KMS-11 (cell line): ENCODE measurements at regions not wholly inside any gene's neighbourhood (a gene's known extent, or its start where the extent isn't known, plus 50 kb on each side); places are given as distances from the start of the nearest gene placed in this dataset.

ENCODE experiments used
- H2AFZ ChIP-seq: fragments of 200-600 bp; sonication (generic); 2 replicates; pipeline ENCODE4 v1.6.1; 2016; ENCODE audit warnings: antibody characterized with exemption, mixed run types, low read depth
- H3K27ac ChIP-seq: fragments of 200-600 bp; sonication (generic); 2 replicates; pipeline ENCODE4 v1.6.1; 2016; ENCODE audit warnings: mild to moderate bottlenecking, mixed run types
- H3K27me3 ChIP-seq: fragments of 200-600 bp; sonication (generic); 2 replicates; pipeline ENCODE4 v1.6.1; 2017; ENCODE audit warnings: mild to moderate bottlenecking, low read depth, mixed run types, moderate library complexity; ENCODE audit not compliant: insufficient read depth
- H3K36me3 ChIP-seq: fragments of 200-600 bp; sonication (generic); 2 replicates; pipeline ENCODE4 v1.6.1; 2017; ENCODE audit warnings: mild to moderate bottlenecking, mixed run types; ENCODE audit not compliant: insufficient read depth
- H3K4me1 ChIP-seq: fragments of 200-600 bp; sonication (generic); 2 replicates; pipeline ENCODE4 v1.6.1; 2016; ENCODE audit warnings: mild to moderate bottlenecking, low read depth, mixed run types; ENCODE audit not compliant: poor library complexity, severe bottlenecking
- H3K4me2 ChIP-seq: fragments of 200-600 bp; sonication (generic); 2 replicates; pipeline ENCODE4 v1.7.0; 2016; ENCODE audit warnings: mild to moderate bottlenecking, mixed run types
- H3K4me3 ChIP-seq: fragments of 200-600 bp; sonication (generic); IDR thresholded peaks from 2 replicates; pipeline ENCODE4 v1.6.1; 2017; ENCODE audit warnings: low read depth, low read length, mixed read lengths; ENCODE audit not compliant: insufficient read depth
- H3K79me2 ChIP-seq: fragments of 200-600 bp; sonication (generic); 2 replicates; pipeline ENCODE4 v1.6.1; 2016; ENCODE audit warnings: low read depth, mixed run types; ENCODE audit not compliant: insufficient read depth
- H3K9ac ChIP-seq: fragments of 200-600 bp; sonication (generic); 2 replicates; pipeline ENCODE4 v1.6.1; 2016; ENCODE audit warnings: mild to moderate bottlenecking, mixed run types
- H4K20me1 ChIP-seq: fragments of 200-600 bp; sonication (generic); 2 replicates; pipeline ENCODE4 v1.6.1; 2016; ENCODE audit warnings: mild to moderate bottlenecking, mixed run types; ENCODE audit not compliant: insufficient read depth
- CTCF ChIP-seq: fragments of 200-600 bp; sonication (generic); conservative IDR thresholded peaks from 2 replicates; pipeline ENCODE4 v1.6.1; 2017; ENCODE audit warnings: low read depth, mild to moderate bottlenecking, antibody characterized with exemption, low read length, moderate library complexity, mixed read lengths

GRCh38 chr5:34486160-34486848 is 169.8 kb upstream of the RAI14 start:
- no peak overlapping the region for H3K4me3 ChIP-seq
- H3K36me3 ChIP-seq: no peaks in the 10 kb centered on the region
- H3K4me2 ChIP-seq: no peak overlapping the region
- H3K79me2 ChIP-seq: no peaks in the 10 kb centered on the region
- no peak overlapping the region for H3K27ac ChIP-seq
- H3K27me3 ChIP-seq: no peaks in the 10 kb centered on the region
- no peak overlapping the region for H3K9ac ChIP-seq
- H4K20me1 ChIP-seq: no peaks in the 10 kb centered on the region
- peaks cover 3% of the 10 kb centered on the region for H3K4me1 ChIP-seq
- H2AFZ ChIP-seq: 0 out of 2 replicates have a peak overlapping the region, but pooled peaks have one; percentile 8
- peak; percentile 95 for TF ChIP-seq CTCF

GRCh38 chr5:34486849-34487158 is 169.3 kb upstream of the RAI14 start:
- Histone ChIP-seq H3K4me2 (no peak overlapping the region), H3K27ac (no peak overlapping the region), H3K36me3 (no peaks in the 10 kb centered on the region), H4K20me1 (no peaks in the 10 kb centered on the region), H3K4me3 (no peak overlapping the region), H3K4me1 (peaks cover 3% of the 10 kb centered on the region), H3K79me2 (no peaks in the 10 kb centered on the region), H3K27me3 (no peaks in the 10 kb centered on the region), H3K9ac (no peak overlapping the region), H2AFZ (0 out of 2 replicates have a peak overlapping the region, but pooled peaks have one; percentile 8)
- TF ChIP-seq CTCF: no peak

GRCh38 chr5:34487159-34487879 is 168.8 kb upstream of the RAI14 start:
- no peak for TF ChIP-seq CTCF
- Histone ChIP-seq H3K27me3 (no peaks in the 10 kb centered on the region), H3K9ac (no peak overlapping the region), H3K36me3 (no peaks in the 10 kb centered on the region), H4K20me1 (no peaks in the 10 kb centered on the region), H3K79me2 (no peaks in the 10 kb centered on the region), H3K4me1 (peaks cover 3% of the 10 kb centered on the region), H2AFZ (no peak overlapping the region), H3K27ac (no peak overlapping the region), H3K4me3 (no peak overlapping the region), H3K4me2 (no peak overlapping the region)

GRCh38 chr5:34487956-34488355 is 168.2 kb upstream of the RAI14 start:
- H3K27ac ChIP-seq: no peak overlapping the region
- H3K36me3 ChIP-seq: no peaks in the 10 kb centered on the region
- no peak overlapping the region for H2AFZ ChIP-seq
- no peak overlapping the region for H3K9ac ChIP-seq
- H4K20me1 ChIP-seq: no peaks in the 10 kb centered on the region
- H3K27me3 ChIP-seq: no peaks in the 10 kb centered on the region
- TF ChIP-seq CTCF: no peak
- peaks cover 3% of the 10 kb centered on the region for H3K4me1 ChIP-seq
- no peaks in the 10 kb centered on the region for H3K79me2 ChIP-seq
- H3K4me3 ChIP-seq: no peak overlapping the region
- H3K4me2 ChIP-seq: no peak overlapping the region
